Cardiac muscle cell (in vitro differentiated cells and primary cell): ENCODE measurements at regions not wholly inside any gene's neighbourhood (a gene's known extent, or its start where the extent isn't known, plus 50 kb on each side); places are given as distances from the start of the nearest gene placed in this dataset.

Source experiments
- DNase-seq, 2 donors: peaks; one replicate each; pipeline versions ENCODE4 v3.0.0 to v3.0.0-alpha.2; 2010 to 2017; ENCODE audit warnings: low read depth in 1 of 2, low spot score in 1 of 2
- H3K27ac ChIP-seq: fragments of 200-600 bp; sonication (generic); 2 replicates; pipeline ENCODE4 v1.5.1; 2016
- H3K27me3 ChIP-seq: fragments of 200-600 bp; sonication (generic); 2 replicates; pipeline ENCODE4 v1.6.0; 2016; ENCODE audit warnings: control low read depth
- H3K36me3 ChIP-seq: fragments of 200-600 bp; sonication (generic); 2 replicates; pipeline ENCODE4 v1.5.1; 2016; ENCODE audit warnings: control low read depth
- H3K4me1 ChIP-seq: fragments of 200-600 bp; sonication (generic); 2 replicates; pipeline ENCODE4 v1.8.1; 2017; ENCODE audit warnings: low read depth, mild to moderate bottlenecking, mixed run types
- H3K4me3 ChIP-seq: fragments of 200-600 bp; sonication (generic); 2 replicates; pipeline ENCODE4 v1.5.1; 2016; ENCODE audit warnings: mild to moderate bottlenecking
- H3K9me3 ChIP-seq: fragments of 200-600 bp; sonication (generic); 2 replicates; pipeline ENCODE4 v1.5.1; 2017; ENCODE audit warnings: low read depth, mild to moderate bottlenecking, control low read depth
- CTCF ChIP-seq: IDR thresholded peaks from 2 replicates; pipeline ENCODE4 v1.5.1; 2012; ENCODE audit warnings: low read depth, mild to moderate bottlenecking, low read length

GRCh38 chr14:48253020-48253419, 577.6 kb upstream of the MDGA2 start:
- H3K4me3 ChIP-seq: no peak overlapping the region
- no peak for DNase-seq
- H3K9me3 ChIP-seq: no peaks in the 10 kb centered on the region
- no peaks in the 10 kb centered on the region for H3K27me3 ChIP-seq
- no peak for TF ChIP-seq CTCF
- H3K36me3 ChIP-seq: no peaks in the 10 kb centered on the region
- no peak overlapping the region for H3K27ac ChIP-seq
- no peaks in the 10 kb centered on the region for H3K4me1 ChIP-seq

GRCh38 chr14:48251290-48251689, 575.9 kb upstream of the MDGA2 start:
- Histone ChIP-seq H3K4me3 (no peak overlapping the region), H3K27me3 (no peaks in the 10 kb centered on the region), H3K4me1 (no peaks in the 10 kb centered on the region), H3K36me3 (no peaks in the 10 kb centered on the region), H3K27ac (no peak overlapping the region), H3K9me3 (no peaks in the 10 kb centered on the region)
- TF ChIP-seq CTCF: no peak
- no peak for DNase-seq

GRCh38 chr14:48250575-48250974, 575.2 kb upstream of the MDGA2 start:
- no peaks in the 10 kb centered on the region for H3K36me3 ChIP-seq
- TF ChIP-seq CTCF: no peak
- H3K27me3 ChIP-seq: no peaks in the 10 kb centered on the region

GRCh38 chr14:48247977-48248376, 572.6 kb upstream of the MDGA2 start:
- Histone ChIP-seq H3K27me3 (no peaks in the 10 kb centered on the region), H3K9me3 (no peaks in the 10 kb centered on the region), H3K4me3 (no peak overlapping the region), H3K4me1 (no peaks in the 10 kb centered on the region), H3K27ac (no peak overlapping the region), H3K36me3 (no peaks in the 10 kb centered on the region)
- no peak for DNase-seq
- no peak for TF ChIP-seq CTCF

More at GRCh38 chr14:48250575-48250974, 575.2 kb upstream of the MDGA2 start:
- no peak for DNase-seq
- Histone ChIP-seq H3K27ac (no peak overlapping the region), H3K4me1 (no peaks in the 10 kb centered on the region), H3K9me3 (no peaks in the 10 kb centered on the region), H3K4me3 (no peak overlapping the region)

- Histone ChIP-seq H3K27ac (no peak overlapping the region), H3K9me3 (no peaks in the 10 kb centered on the region), H3K4me1 (no peaks in the 10 kb centered on the region), H3K27me3 (no peaks in the 10 kb centered on the region), H3K36me3 (no peaks in the 10 kb centered on the region), H3K4me3 (no peak overlapping the region)
- DNase-seq: no peak
- no peak for TF ChIP-seq CTCF
Observed at GRCh38 chr14:48243900-48244299, 568.5 kb upstream of the MDGA2 start.

GRCh38 chr14:48229091-48229490, 553.7 kb upstream of the MDGA2 start:
- DNase-seq: no peak
- no peaks in the 10 kb centered on the region for H3K36me3 ChIP-seq

More at GRCh38 chr14:48229091-48229490, 553.7 kb upstream of the MDGA2 start:
- H3K9me3 ChIP-seq: no peaks in the 10 kb centered on the region
- H3K4me1 ChIP-seq: no peaks in the 10 kb centered on the region
- no peak overlapping the region for H3K27ac ChIP-seq
- TF ChIP-seq CTCF: no peak
- H3K27me3 ChIP-seq: no peaks in the 10 kb centered on the region
- H3K4me3 ChIP-seq: no peak overlapping the region
